HepG2 (cell line): ENCODE measurements at regions not wholly inside any gene's neighbourhood (a gene's known extent, or its start where the extent isn't known, plus 50 kb on each side); places are given as distances from the start of the nearest gene placed in this dataset.

Source experiments
- CREB1 ChIP-seq, 2 experiments: fragments of 450-650 bp in 1 of 2; IDR thresholded peaks; 2 replicates each; pipeline ENCODE4 v1.6.1; 2016 to 2017; ENCODE audit warnings: control low read depth in 1 of 2, mild to moderate bottlenecking in 1 of 2, missing compliant biosample characterization in 1 of 2, missing genetic modification characterization in 1 of 2
- EP300 ChIP-seq, 3 experiments: sonication (generic) in 1 of 3; formaldehyde crosslinking in 1 of 3; IDR thresholded peaks; 2 replicates each; pipeline versions ENCODE4 v1.5.1 to v1.6.1; 2011 to 2020; ENCODE audit warnings: low read depth in 2 of 3, low read length in 2 of 3, borderline replicate concordance in 1 of 3, improper control_type of control experiment in 1 of 3, mild to moderate bottlenecking in 1 of 3, missing genetic modification reagents in 1 of 3, moderate library complexity in 1 of 3
- EZH2 ChIP-seq: conservative IDR thresholded peaks from 2 replicates; pipeline ENCODE4 v1.6.1; 2012; ENCODE audit warnings: mild to moderate bottlenecking, low read depth, low read length, moderate library complexity
- MTA1 ChIP-seq: sonication (generic); formaldehyde crosslinking; IDR thresholded peaks from 2 replicates; pipeline ENCODE4 v1.4.0; 2020; ENCODE audit warnings: missing genetic modification reagents, mild to moderate bottlenecking, borderline replicate concordance
- MYC ChIP-seq: sonication (generic); formaldehyde crosslinking; IDR thresholded peaks from 2 replicates; pipeline ENCODE4 v1.9.0; 2021; ENCODE audit warnings: missing genetic modification reagents, borderline replicate concordance
- POLR2A ChIP-seq, 2 experiments: IDR thresholded peaks; 2 replicates each; pipeline ENCODE4 v1.6.1; 2011; ENCODE audit warnings: low read depth in 2 of 2, low read length in 2 of 2, mild to moderate bottlenecking in 1 of 2, moderate library complexity in 1 of 2; ENCODE audit not compliant: insufficient read depth in 1 of 2
- RFX5 ChIP-seq: IDR thresholded peaks from 2 replicates; pipeline ENCODE4 v1.6.1; 2011; ENCODE audit warnings: low read depth, low read length, improper control_type of control experiment
- ZNF180 ChIP-seq: sonication (generic); formaldehyde crosslinking; IDR thresholded peaks from 2 replicates; pipeline ENCODE4 v1.4.0; 2020; ENCODE audit warnings: low read depth, missing genetic modification reagents, borderline replicate concordance
- TF ChIP-seq, protein P1 (sequence below): sonication (generic); formaldehyde crosslinking; IDR thresholded peaks from 2 replicates; pipeline ENCODE4 v1.4.0; 2020; ENCODE audit warnings: low read depth, missing genetic modification reagents
- TF ChIP-seq, protein P2 (sequence below): sonication (generic); formaldehyde crosslinking; IDR thresholded peaks from 2 replicates; pipeline ENCODE4 v1.8.1; 2023; ENCODE audit warnings: missing genetic modification reagents, mild to moderate bottlenecking, borderline replicate concordance
- TF ChIP-seq, protein P3 (sequence below): sonication (generic); formaldehyde crosslinking; IDR thresholded peaks from 2 replicates; pipeline ENCODE4 v1.4.0; 2020; ENCODE audit warnings: missing genetic modification reagents
- TF ChIP-seq, protein P4 (sequence below): sonication (generic); formaldehyde crosslinking; IDR thresholded peaks from 2 replicates; pipeline ENCODE4 v1.4.0; 2020; ENCODE audit warnings: missing genetic modification reagents, borderline replicate concordance
- TF ChIP-seq, protein P5 (sequence below): sonication (generic); formaldehyde crosslinking; IDR thresholded peaks from 2 replicates; pipeline ENCODE4 v1.5.0; 2020; ENCODE audit warnings: mild to moderate bottlenecking, missing genetic modification reagents, moderate library complexity

DNA sequence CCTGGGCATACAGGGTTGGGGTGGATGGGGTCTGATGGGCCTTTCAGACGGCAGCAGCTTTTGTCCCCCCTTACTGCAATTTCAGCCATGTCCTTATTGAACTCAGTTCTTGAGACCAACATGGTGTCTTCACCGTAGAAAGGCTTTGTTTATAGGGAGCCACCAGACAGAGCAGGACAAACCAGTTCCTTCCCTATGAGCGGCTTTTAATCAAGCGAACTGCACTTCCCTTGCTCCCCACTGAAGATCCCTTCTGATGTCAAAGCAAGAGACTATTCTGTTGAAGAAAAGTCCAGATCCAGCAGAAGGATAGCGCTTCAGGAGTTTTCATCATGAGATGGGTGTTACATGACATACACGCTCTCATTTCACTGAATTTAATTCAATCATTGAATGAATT, 100.4 kb downstream of the CD47 start:
- TF ChIP-seq POLR2A (IDR thresholded peaks at IDR 0.05; ENCODE audit: insufficient read depth in 1 of 2, low read depth in 2 of 2, low read length in 2 of 2) (no peak), ZNF180 (CRISPR knock-in tag) (no peak), MTA1 (CRISPR knock-in tag) (no peak), CREB1 (IDR thresholded peaks at IDR 0.05) (no peak), CREB1 (CRISPR knock-in tag; IDR thresholded peaks at IDR 0.05) (no peak), RFX5 (no peak), EP300 (IDR thresholded peaks at IDR 0.05; ENCODE audit: low read depth in 2 of 2, low read length in 2 of 2) (no peak), EP300 (CRISPR knock-in tag; IDR thresholded peaks at IDR 0.05; ENCODE audit: borderline replicate concordance) (no peak), MYC (CRISPR knock-in tag) (no peak), EZH2 (no peak)
- TF ChIP-seq, protein P1, sequence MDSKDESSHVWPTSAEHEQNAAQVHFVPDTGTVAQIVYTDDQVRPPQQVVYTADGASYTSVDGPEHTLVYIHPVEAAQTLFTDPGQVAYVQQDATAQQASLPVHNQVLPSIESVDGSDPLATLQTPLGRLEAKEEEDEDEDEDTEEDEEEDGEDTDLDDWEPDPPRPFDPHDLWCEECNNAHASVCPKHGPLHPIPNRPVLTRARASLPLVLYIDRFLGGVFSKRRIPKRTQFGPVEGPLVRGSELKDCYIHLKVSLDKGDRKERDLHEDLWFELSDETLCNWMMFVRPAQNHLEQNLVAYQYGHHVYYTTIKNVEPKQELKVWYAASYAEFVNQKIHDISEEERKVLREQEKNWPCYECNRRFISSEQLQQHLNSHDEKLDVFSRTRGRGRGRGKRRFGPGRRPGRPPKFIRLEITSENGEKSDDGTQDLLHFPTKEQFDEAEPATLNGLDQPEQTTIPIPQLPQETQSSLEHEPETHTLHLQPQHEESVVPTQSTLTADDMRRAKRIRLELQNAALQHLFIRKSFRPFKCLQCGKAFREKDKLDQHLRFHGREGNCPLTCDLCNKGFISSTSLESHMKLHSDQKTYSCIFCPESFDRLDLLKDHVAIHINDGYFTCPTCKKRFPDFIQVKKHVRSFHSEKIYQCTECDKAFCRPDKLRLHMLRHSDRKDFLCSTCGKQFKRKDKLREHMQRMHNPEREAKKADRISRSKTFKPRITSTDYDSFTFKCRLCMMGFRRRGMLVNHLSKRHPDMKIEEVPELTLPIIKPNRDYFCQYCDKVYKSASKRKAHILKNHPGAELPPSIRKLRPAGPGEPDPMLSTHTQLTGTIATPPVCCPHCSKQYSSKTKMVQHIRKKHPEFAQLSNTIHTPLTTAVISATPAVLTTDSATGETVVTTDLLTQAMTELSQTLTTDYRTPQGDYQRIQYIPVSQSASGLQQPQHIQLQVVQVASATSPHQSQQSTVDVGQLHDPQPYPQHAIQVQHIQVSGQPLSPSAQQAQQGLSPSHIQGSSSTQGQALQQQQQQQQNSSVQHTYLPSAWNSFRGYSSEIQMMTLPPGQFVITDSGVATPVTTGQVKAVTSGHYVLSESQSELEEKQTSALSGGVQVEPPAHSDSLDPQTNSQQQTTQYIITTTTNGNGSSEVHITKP (CRISPR knock-in tag), result no peak
- TF ChIP-seq, protein P2, sequence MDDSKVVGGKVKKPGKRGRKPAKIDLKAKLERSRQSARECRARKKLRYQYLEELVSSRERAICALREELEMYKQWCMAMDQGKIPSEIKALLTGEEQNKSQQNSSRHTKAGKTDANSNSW (CRISPR knock-in tag), result no peak
- TF ChIP-seq, protein P3, sequence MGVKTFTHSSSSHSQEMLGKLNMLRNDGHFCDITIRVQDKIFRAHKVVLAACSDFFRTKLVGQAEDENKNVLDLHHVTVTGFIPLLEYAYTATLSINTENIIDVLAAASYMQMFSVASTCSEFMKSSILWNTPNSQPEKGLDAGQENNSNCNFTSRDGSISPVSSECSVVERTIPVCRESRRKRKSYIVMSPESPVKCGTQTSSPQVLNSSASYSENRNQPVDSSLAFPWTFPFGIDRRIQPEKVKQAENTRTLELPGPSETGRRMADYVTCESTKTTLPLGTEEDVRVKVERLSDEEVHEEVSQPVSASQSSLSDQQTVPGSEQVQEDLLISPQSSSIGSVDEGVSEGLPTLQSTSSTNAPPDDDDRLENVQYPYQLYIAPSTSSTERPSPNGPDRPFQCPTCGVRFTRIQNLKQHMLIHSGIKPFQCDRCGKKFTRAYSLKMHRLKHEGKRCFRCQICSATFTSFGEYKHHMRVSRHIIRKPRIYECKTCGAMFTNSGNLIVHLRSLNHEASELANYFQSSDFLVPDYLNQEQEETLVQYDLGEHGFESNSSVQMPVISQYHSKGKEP (CRISPR knock-in tag), result no peak
- TF ChIP-seq, protein P4, sequence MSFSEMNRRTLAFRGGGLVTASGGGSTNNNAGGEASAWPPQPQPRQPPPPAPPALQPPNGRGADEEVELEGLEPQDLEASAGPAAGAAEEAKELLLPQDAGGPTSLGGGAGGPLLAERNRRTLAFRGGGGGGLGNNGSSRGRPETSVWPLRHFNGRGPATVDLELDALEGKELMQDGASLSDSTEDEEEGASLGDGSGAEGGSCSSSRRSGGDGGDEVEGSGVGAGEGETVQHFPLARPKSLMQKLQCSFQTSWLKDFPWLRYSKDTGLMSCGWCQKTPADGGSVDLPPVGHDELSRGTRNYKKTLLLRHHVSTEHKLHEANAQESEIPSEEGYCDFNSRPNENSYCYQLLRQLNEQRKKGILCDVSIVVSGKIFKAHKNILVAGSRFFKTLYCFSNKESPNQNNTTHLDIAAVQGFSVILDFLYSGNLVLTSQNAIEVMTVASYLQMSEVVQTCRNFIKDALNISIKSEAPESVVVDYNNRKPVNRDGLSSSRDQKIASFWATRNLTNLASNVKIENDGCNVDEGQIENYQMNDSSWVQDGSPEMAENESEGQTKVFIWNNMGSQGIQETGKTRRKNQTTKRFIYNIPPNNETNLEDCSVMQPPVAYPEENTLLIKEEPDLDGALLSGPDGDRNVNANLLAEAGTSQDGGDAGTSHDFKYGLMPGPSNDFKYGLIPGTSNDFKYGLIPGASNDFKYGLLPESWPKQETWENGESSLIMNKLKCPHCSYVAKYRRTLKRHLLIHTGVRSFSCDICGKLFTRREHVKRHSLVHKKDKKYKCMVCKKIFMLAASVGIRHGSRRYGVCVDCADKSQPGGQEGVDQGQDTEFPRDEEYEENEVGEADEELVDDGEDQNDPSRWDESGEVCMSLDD (CRISPR knock-in tag), result no peak
- TF ChIP-seq, protein P5, sequence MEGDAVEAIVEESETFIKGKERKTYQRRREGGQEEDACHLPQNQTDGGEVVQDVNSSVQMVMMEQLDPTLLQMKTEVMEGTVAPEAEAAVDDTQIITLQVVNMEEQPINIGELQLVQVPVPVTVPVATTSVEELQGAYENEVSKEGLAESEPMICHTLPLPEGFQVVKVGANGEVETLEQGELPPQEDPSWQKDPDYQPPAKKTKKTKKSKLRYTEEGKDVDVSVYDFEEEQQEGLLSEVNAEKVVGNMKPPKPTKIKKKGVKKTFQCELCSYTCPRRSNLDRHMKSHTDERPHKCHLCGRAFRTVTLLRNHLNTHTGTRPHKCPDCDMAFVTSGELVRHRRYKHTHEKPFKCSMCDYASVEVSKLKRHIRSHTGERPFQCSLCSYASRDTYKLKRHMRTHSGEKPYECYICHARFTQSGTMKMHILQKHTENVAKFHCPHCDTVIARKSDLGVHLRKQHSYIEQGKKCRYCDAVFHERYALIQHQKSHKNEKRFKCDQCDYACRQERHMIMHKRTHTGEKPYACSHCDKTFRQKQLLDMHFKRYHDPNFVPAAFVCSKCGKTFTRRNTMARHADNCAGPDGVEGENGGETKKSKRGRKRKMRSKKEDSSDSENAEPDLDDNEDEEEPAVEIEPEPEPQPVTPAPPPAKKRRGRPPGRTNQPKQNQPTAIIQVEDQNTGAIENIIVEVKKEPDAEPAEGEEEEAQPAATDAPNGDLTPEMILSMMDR, result no peak
